Bronchial epithelial cell (primary cell): ENCODE measurements at regions not wholly inside any gene's neighbourhood (a gene's known extent, or its start where the extent isn't known, plus 50 kb on each side); places are given as distances from the start of the nearest gene placed in this dataset.
"Not testable (repeated sequence)": the region's sequence is repeated elsewhere in the genome, so short reads cannot be mapped to it uniquely, and the experiment has no call there.

Source experiments
- DNase-seq: peaks from one replicate; pipeline ENCODE4 v3.0.0-alpha.2; 2010; ENCODE audit warnings: low read depth
- FAIRE-seq: peaks from 2 replicates; lab custom pipeline; 2011; peaks lifted over from hg19 to GRCh38; lab: Jason Lieb, UNC
- H3K27me3 ChIP-seq: 2 replicates; pipeline ENCODE4 v1.5.1; 2011; ENCODE audit warnings: low read length; ENCODE audit not compliant: control insufficient read depth, insufficient read depth
- H3K36me3 ChIP-seq: 2 replicates; pipeline ENCODE4 v1.5.1; 2011; ENCODE audit warnings: low read length; ENCODE audit not compliant: control insufficient read depth, insufficient read depth
- H3K4me3 ChIP-seq: 2 replicates; pipeline ENCODE4 v1.5.1; 2011; ENCODE audit warnings: mild to moderate bottlenecking, low read depth, low read length, control low read depth
- CTCF ChIP-seq: IDR thresholded peaks from 2 replicates; pipeline ENCODE4 v1.5.1; 2011; ENCODE audit warnings: mild to moderate bottlenecking, moderate library complexity, low read length, control low read depth, inconsistent platforms; ENCODE audit not compliant: insufficient read depth, severe bottlenecking

- no peak overlapping the region for H3K4me3 ChIP-seq
- no peak for TF ChIP-seq CTCF
- FAIRE-seq, result no peak
These were observed 57.6 kb upstream of the PPP2R3B start for GRCh38 chrX:444305-444704.

DNA sequence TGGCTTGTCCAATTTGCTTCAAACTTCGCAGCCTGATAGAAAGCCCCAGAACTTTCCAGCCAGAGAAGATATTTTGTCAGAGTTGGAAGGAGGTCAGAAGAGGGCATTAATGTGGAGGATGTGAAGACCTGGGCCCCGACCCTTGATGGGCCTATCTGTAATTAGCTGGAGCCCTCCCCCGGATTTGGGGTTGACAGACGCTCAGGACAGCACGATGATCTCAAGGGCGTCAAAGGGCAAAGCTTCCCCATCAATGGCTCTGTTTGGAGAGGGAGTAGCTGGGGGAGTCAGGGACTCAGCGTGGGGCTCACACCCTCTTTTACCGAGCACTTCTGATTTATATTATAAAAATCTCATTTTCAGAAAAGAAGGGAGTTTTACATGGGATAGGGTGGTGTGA is 59.0 kb upstream of the PPP2R3B start:
- DNase-seq (no peak), FAIRE-seq (no peak)
- no peaks in the 10 kb centered on the region for H3K36me3 ChIP-seq
- no peak for TF ChIP-seq CTCF
- H3K27me3 ChIP-seq, result no peaks in the 10 kb centered on the region
- H3K4me3 ChIP-seq, result no peak overlapping the region

More at GRCh38 chrX:444305-444704, 57.6 kb upstream of the PPP2R3B start:
- H3K27me3 ChIP-seq, result no peaks in the 10 kb centered on the region
- H3K36me3 ChIP-seq, result no peaks in the 10 kb centered on the region
- no peak for DNase-seq

GRCh38 chrX:446245-446644 is 59.5 kb upstream of the PPP2R3B start:
- no peak for TF ChIP-seq CTCF
- FAIRE-seq (no peak), DNase-seq (no peak)
- Histone ChIP-seq H3K36me3 (no peaks in the 10 kb centered on the region), H3K27me3 (no peaks in the 10 kb centered on the region), H3K4me3 (no peak overlapping the region)

- no peak for TF ChIP-seq CTCF
- no peak overlapping the region for H3K4me3 ChIP-seq
- FAIRE-seq (no peak), DNase-seq (no peak)
- H3K36me3 ChIP-seq, result no peaks in the 10 kb centered on the region
- no peaks in the 10 kb centered on the region for H3K27me3 ChIP-seq
These were observed 60.3 kb upstream of the PPP2R3B start for GRCh38 chrX:447052-447451.

GRCh38 chrX:451750-452149 is 65.0 kb upstream of the PPP2R3B start:
- H3K36me3 ChIP-seq, DNase-seq, H3K4me3 ChIP-seq, FAIRE-seq, H3K27me3 ChIP-seq: not testable (repeated sequence)

GRCh38 chrX:452598-452997 is 65.9 kb upstream of the PPP2R3B start:
- DNase-seq (no peak), FAIRE-seq (no peak)
- no peak for TF ChIP-seq CTCF
- no peaks in the 10 kb centered on the region for H3K27me3 ChIP-seq
- no peak overlapping the region for H3K4me3 ChIP-seq
- H3K36me3 ChIP-seq, result no peaks in the 10 kb centered on the region

GRCh38 chrX:454514-454913 is 67.8 kb upstream of the PPP2R3B start:
- DNase-seq, FAIRE-seq, H3K36me3 ChIP-seq, H3K4me3 ChIP-seq, H3K27me3 ChIP-seq: not testable (repeated sequence)
